GM21576 (cell line): ENCODE measurements at regions not wholly inside any gene's neighbourhood (a gene's known extent, or its start where the extent isn't known, plus 50 kb on each side); places are given as distances from the start of the nearest gene placed in this dataset.

Source experiments
- ATAC-seq: cut with Tn5 transposase; IDR thresholded peaks from one replicate; pipeline ENCODE4 v1.9.1; 2021; ENCODE audit warnings: mild to moderate bottlenecking, moderate library complexity; ENCODE audit not compliant: unreplicated experiment

DNA sequence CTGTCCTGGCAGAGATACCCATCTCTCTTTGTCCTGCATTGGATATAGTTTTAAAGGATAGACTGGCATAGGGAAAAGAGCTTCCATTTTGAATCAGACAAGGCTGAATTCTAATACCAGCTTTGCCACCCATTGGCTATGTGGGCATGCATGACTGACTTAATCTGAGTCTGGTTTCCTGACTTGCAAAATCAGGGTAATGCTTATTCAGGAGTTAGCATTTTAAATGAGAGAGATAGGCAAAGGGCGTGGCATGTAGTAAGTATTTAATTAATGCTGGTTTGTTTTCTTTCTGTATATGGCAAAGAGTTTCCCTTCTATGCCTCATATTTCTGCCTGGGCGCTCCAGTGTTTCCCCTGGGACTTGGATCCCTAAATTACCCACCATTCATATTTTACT lies 492.9 kb downstream of the IGSF11 start:
- ATAC-seq = no peak

DNA sequence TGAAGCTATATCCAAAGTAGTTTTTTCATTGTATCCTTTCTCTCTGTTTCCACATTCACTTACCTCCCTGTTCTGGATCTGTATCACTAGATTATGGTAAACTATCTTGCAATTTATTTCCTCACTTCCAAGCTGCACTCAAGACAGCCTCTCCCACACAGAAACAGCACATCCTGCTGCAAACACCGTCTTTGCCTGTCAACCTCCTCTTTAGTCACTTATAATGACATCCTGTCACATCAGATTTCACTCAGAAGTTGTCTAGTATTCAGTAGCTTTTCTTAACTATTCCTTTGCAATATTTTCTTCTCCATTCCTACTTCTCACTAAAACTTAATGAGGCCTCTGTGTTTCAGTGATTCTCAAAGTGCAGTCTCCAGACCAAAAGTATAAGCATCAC lies 490.8 kb downstream of the IGSF11 start:
- ATAC-seq = no peak

DNA sequence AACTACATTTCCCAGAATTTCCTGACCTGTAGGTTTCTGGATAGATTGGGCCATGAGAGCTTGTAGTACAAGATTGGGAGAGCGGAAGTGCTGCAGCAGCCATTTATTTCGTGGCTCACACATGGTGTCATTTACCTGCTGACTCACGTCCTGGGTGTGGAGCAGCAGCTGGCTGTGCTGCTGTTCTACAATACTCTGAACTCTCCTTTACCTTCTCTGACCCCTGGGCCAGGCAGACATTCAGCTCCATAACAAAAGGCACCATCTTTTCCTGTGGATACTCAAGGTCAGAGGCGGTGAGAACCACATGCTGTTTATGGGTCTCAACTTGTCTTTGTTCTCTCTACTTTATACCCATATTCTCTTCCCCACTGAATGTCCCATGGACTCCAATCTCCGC lies 490.2 kb downstream of the IGSF11 start:
- ATAC-seq = no peak

DNA sequence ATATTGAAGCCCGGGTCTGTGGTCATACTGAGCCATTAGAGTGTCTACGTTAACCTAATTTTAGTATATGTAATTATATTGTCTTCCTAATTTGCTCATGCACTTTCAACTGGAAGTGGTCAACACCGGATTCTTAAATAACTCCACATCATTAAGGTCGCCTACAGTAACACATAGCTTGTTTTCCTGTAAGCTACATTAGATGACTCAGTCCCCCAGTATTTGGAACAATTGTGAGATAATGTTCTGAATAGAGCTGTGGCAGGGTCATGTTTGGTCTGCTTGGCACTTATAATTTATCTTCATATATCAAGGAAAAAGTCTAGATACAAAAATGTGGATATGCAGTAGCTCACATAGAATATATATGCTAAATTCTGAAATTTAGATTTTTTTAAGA lies 486.2 kb downstream of the IGSF11 start:
- ATAC-seq = no peak

GRCh38 chr3:118550122-118550521 lies 484.5 kb downstream of the IGSF11 start:
- ATAC-seq = no peak

DNA sequence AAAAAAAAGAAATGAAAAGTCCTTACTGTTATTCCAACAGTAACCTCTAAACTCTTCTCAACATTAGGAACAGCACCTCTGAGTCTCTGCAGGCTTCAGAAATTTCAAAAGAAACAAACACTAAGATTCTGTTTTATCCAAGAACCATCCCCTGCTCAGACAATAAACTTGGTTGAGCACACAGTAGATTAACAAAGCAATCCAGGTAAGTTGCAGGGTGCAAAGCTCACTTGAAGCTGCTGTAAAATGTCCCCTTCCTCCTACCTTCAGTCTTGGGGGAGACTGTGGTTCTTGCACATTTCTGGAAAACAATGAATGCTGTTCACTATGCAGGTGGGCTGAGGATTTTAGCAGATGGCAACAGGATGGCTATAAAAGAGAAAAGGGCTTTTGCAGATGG lies 484.1 kb downstream of the IGSF11 start:
- ATAC-seq = no peak

DNA sequence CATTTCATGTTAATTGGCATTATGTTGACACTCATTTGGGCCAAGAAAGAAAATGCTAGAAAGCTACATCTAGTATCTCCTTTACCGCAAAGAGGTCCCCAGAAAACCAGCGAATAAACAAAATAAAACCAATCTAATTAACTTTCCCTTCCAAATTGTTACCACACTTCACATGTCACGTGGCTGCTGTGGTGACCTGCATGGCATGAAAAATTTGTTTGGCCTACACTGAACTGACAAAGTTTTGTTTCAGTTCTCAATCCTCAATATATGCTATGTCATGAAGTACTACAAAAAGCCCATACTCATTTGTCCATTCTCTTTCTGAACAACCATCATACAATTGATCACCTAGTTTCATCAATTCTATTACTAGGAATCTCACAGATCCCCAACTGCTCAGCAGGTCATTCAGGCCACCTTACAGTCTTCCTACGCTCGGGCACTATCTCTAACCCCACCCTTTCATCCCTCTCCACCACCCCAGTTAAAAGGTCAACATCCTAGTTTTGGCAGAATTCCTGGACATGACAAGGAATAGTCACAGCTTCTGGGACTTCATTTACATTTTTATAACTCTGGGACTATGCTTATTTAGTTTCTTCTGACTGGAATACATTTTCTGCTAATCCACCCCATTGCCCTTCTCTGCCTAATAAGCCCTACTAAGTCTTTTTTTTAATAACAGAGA lies 480.4 kb downstream of the IGSF11 start:
- ATAC-seq = no peak

GRCh38 chr3:118556983-118557382 lies 477.7 kb downstream of the IGSF11 start:
- ATAC-seq = no peak

DNA sequence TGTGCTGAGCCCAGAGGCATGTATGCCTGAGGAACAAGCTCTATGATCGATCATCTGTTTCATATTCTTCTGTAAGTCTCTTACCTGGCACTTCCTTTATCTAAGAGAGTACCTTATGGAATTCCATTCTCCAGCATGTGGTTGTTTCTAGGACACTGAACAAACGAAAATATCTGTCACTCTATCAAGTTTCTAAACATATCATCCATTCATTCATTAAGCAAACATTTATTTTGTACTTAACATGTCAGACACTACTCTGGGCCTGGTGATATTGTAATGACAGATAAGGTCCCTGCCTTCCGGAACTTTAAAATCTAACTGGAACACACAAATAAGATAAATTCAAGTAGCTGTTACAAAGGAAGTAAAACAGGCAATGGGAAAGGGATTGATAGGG lies 477.1 kb downstream of the IGSF11 start:
- no peak for ATAC-seq

- ATAC-seq = no peak
These were observed 475.4 kb downstream of the IGSF11 start for GRCh38 chr3:118559286-118559685.

GRCh38 chr3:118564800-118565199 lies 469.8 kb downstream of the IGSF11 start:
- ATAC-seq = no peak

DNA sequence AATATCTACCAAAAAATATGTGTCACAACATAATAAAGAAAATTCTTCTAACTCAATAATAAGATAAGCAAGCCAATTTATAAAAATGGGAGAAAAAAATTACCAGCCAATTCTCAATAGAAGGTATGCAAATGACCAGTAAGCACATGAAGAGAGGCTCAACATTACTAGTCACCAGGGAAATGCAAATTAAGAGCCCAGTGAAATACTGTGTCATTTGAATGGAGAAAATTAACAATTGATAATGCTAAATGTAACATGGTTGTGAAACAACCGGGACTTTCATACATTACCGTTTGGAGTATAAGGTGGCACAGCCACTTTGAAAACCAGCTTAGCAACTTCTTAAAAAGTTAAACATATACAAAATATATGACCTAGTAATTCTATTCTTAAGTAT lies 460.7 kb downstream of the IGSF11 start:
- ATAC-seq = no peak

- ATAC-seq = no peak
These were observed 457.4 kb downstream of the IGSF11 start for GRCh38 chr3:118577055-118577777.

DNA sequence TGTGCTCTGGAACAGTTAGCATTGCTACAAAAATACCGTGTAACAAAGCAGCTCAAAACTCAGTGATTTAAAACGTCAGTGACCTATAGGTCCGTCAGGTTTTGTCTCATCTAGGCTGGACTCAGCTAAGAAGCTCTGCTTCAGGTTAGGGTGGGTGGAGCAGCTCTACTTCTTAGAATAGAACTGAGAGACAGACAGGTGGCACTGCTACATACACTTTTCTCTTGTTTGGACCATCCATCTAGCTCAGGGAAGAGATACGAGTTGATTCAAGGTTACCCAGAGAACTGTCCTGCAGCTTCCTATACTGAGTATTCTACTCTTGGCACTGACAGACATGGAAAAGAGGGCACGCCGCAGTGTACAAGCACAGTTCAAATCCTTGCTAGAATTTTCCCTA lies 456.1 kb downstream of the IGSF11 start:
- ATAC-seq = no peak

- no peak for ATAC-seq
These were observed 447.5 kb downstream of the IGSF11 start for GRCh38 chr3:118587037-118587741.

DNA sequence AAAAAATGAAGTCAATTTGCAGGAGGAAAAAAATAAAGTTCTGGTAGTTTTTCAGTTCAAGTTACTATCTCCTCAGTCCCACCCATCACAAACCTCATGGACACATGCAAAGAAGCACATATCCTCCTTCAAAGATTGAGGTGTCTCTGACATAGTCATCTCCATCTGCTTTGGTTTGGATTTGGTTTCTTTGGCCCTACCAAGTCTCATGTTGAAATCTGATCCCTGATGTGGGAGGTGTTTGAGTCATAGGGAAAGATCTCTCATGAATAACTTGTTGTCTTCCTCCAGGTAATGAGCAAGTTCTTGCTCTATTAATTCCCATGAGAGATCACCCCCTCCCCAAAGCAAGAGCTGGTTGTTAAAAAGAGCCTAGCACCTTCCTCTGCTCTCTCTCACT lies 446.8 kb downstream of the IGSF11 start:
- no peak for ATAC-seq

GRCh38 chr3:118593277-118593670 lies 441.4 kb downstream of the IGSF11 start:
- no peak for ATAC-seq

DNA sequence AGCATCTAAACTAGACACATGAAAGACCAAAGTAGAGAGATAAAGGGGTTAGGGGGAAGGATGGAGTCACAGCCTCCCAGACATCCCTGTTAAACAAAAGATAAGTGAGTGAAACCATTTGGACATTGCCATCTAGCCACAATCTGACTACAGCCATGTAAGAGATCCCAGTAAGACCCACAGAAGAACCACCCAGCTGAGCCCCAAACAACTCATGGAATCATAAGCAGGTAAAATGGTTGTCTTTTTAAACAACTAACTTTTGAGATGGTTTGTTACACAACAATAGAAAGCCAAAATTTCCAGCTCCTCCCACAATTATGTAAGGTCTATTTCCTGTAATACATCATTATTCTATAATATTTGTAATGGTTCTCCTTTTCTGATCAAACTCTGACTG lies 437.5 kb downstream of the IGSF11 start:
- no peak for ATAC-seq

DNA sequence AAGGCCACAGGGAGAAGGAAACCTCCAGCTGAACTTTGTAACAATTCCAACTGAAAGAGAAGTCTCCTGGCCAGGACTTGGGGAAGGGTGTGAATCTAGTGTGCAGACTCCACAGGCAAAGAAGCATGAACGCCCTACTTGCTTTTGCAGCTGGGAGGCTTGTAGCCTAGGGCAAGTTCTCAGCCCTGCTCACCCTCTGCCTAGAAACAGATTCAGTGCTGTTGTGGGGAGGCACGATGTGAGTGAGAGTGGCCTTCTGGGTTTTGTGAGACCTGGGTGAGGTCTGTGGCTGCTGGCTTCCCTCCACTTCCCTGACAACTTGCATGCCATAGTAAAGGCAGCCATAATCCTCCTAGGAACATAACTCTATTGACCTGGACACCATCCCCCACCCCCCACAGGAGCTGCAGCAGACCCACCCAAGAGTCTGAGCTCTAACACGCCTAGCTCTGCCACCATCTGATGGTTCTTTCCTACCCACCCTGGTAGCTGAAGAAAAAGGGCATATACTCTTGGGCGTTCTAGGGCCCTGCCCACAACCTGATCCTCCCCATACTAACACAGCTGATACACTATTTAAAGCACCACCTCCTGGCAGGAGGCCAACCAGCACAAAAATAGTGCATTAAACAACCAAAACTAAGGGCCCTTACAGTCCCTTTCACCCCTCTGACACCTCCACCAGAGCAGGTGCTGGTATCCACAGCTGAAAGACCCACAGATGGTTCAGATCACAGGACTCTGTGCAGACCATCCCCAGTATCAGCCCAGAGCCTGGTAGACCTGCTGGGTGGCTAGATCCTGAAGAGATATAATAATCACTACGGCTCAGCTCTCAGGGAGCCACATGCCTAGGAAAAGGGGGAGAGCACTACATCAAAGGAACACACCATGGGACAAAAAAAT lies 426.5 kb downstream of the IGSF11 start:
- ATAC-seq = no peak

- no peak for ATAC-seq
These were observed 416.2 kb downstream of the IGSF11 start for GRCh38 chr3:118618247-118619040.
